H1 (cell line): ENCODE measurements at regions not wholly inside any gene's neighbourhood (a gene's known extent, or its start where the extent isn't known, plus 50 kb on each side); places are given as distances from the start of the nearest gene placed in this dataset.

Experiments
- HDAC2 ChIP-seq, 2 experiments: fragments of 300-600 bp in 1 of 2; sonication (generic) in 1 of 2; IDR thresholded peaks; 2 replicates each; pipeline ENCODE4 v1.6.1; 2011 to 2012; ENCODE audit warnings: low read depth in 2 of 2, low read length in 2 of 2, mild to moderate bottlenecking in 2 of 2, moderate library complexity in 2 of 2, borderline replicate concordance in 1 of 2, inconsistent platforms in 1 of 2
- USF2 ChIP-seq: IDR thresholded peaks from 2 replicates; pipeline ENCODE4 v1.6.1; 2011; ENCODE audit warnings: low read length, improper control_type of control experiment

GRCh38 chr18:73258375-73259087 is 390.7 kb upstream of the NETO1 start (continued):
- TF ChIP-seq USF2: no peak
- TF ChIP-seq HDAC2 (IDR thresholded peaks at IDR 0.05; ENCODE audit: borderline replicate concordance in 1 of 2, low read depth in 2 of 2, low read length in 2 of 2): no peak
